Heart right ventricle (tissue), 16 donors: ENCODE measurements at regions not wholly inside any gene's neighbourhood (a gene's known extent, or its start where the extent isn't known, plus 50 kb on each side); places are given as distances from the start of the nearest gene placed in this dataset.

Source experiments
- ATAC-seq, 8 donors: fragments of 200-7000 bp; cut with Tn5 transposase; one replicate each; pipeline ENCODE4 v1.9.1; 2020; ENCODE audit warnings: mild to moderate bottlenecking in 8 of 8, moderate library complexity in 8 of 8, moderate number of reproducible peaks in 1 of 8
- DNase-seq, 2 donors: peaks; one replicate each; pipeline ENCODE4 v3.0.0-alpha.2; 2020
- H3K27ac ChIP-seq, 10 donors: fragments of 200-600 bp; sonication (generic) in 2 of 10; one replicate each; pipeline versions ENCODE4 v1.5.0 to v1.8.0; 2020 to 2022; ENCODE audit warnings: mild to moderate bottlenecking in 3 of 10
- H3K27me3 ChIP-seq, 7 donors: fragments of 200-600 bp; one replicate each; pipeline ENCODE4 v1.8.0; 2021 to 2022; ENCODE audit warnings: mild to moderate bottlenecking in 2 of 7
- H3K36me3 ChIP-seq, 9 donors: fragments of 200-600 bp; sonication (generic) in 1 of 9; one replicate each; pipeline versions ENCODE4 v1.5.0 to v1.8.0; 2020 to 2022; ENCODE audit warnings: mild to moderate bottlenecking in 2 of 9
- H3K4me1 ChIP-seq, 9 donors: fragments of 200-600 bp; sonication (generic) in 1 of 9; one replicate each; pipeline versions ENCODE4 v1.5.0 to v1.8.0; 2020 to 2022; ENCODE audit warnings: mild to moderate bottlenecking in 4 of 9
- H3K4me3 ChIP-seq, 10 donors: fragments of 200-600 bp; sonication (generic) in 2 of 10; one replicate each; pipeline versions ENCODE4 v1.5.0 to v1.8.0; 2020 to 2022; ENCODE audit warnings: mild to moderate bottlenecking in 7 of 10, moderate library complexity in 2 of 10
- H3K9me3 ChIP-seq, 11 donors: fragments of 200-600 bp in 10 of 11; sonication (generic) in 2 of 11; one replicate each; pipeline versions ENCODE4 v1.5.0 to v1.8.0; 2013 to 2022; ENCODE audit warnings: mild to moderate bottlenecking in 2 of 11, control low read depth in 1 of 11, moderate library complexity in 1 of 11
- WGBS, 2 donors: extraction: QIAGEN DNeasy Blood & Tissue Kit; methylation state at CpG; one replicate each; pipeline ENCODE4 v1.1.7; 2013; ENCODE audit warnings: inconsistent platforms in 1 of 2; 5-methylcytosine and 5-hydroxymethylcytosine counted together
- intact Hi-C, 10 donors: fragments of 100-400 bp; cut with DNase I; formaldehyde crosslinking; loops; one replicate each; pipeline versions ENCODE4 v1.11.1 to v1.14.2; 2022
- TF ChIP-seq, protein P1 (sequence below), 9 donors: fragments of 200-600 bp; sonication (generic) in 2 of 9; IDR thresholded peaks; one replicate each; pipeline versions ENCODE4 v1.5.0 to v1.8.0; 2021 to 2022; ENCODE audit warnings: antibody characterized with exemption in 9 of 9, mild to moderate bottlenecking in 5 of 9, moderate library complexity in 1 of 9
- donor health status: Arrhythmogenic right ventricular cardiomyopathy.
- donor health status: ischemic (EF 13 %, LVEDD 7.1; RV severe dilation, severe dysfunction).
- donor health status: healthy with polysubstance abuse.
- donor health status: DM: no; HTN: yes; CAD: no.
- donor health status: DM: no; HTN: no; CAD: no.
- donor health status: ischemic (EF 25% LVEDD 6.9; RV normal size, moderate dysfunction).
- donor health status: ischemic (EF 25% LVEDD 5.7; RV mildly dilated, moderate dysfunction).
- donor health status: healthy.
- donor health status: DM: yes; HTN: yes; CAD: no.
- donor health status: Ischemic cardiomyopathy.
- donor health status: ischemic (EF 35%, LVEDD 5.7; RV mildly dilated, moderate dysfunction).
- donor health status: nonischemic (EF 11% LVEDD 7.7; RV severe dilation, severe dysfunction).
- donor health status: DM: yes; HTN: yes; CAD: no.
- donor health status: PGD.
- donor health status: ischemic (EF 29% LVEDD 5.4; RV normal size, mild dysfunction).
- donor health status: nonischemic (EF 23%, LVEDD 6.1; RV moderate dilation, normal function).

GRCh38 chr2:22494156-22494555 lies 890.8 kb upstream of the KLHL29 start:
- H3K4me1 ChIP-seq = peaks cover 0 to 6% (median 0%) of the 10 kb centered on the region in 9 donors
- H3K27me3 ChIP-seq = no peaks in the 10 kb centered on the region
- H3K27ac ChIP-seq = no peak overlapping the region
- intact Hi-C loops = no loop called here
- peaks cover 0 to 11% (median 0%) of the 10 kb centered on the region in 11 donors for H3K9me3 ChIP-seq
- DNase-seq = no peak
- TF ChIP-seq, protein P1, sequence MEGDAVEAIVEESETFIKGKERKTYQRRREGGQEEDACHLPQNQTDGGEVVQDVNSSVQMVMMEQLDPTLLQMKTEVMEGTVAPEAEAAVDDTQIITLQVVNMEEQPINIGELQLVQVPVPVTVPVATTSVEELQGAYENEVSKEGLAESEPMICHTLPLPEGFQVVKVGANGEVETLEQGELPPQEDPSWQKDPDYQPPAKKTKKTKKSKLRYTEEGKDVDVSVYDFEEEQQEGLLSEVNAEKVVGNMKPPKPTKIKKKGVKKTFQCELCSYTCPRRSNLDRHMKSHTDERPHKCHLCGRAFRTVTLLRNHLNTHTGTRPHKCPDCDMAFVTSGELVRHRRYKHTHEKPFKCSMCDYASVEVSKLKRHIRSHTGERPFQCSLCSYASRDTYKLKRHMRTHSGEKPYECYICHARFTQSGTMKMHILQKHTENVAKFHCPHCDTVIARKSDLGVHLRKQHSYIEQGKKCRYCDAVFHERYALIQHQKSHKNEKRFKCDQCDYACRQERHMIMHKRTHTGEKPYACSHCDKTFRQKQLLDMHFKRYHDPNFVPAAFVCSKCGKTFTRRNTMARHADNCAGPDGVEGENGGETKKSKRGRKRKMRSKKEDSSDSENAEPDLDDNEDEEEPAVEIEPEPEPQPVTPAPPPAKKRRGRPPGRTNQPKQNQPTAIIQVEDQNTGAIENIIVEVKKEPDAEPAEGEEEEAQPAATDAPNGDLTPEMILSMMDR (IDR thresholded peaks at IDR 0.05) = no peak
- no peak overlapping the region for H3K4me3 ChIP-seq
- no peaks in the 10 kb centered on the region for H3K36me3 ChIP-seq
- WGBS, 2 donors = 54 to 70% methylated on average over 3 of the region's 3 CpGs
- no peak for ATAC-seq

DNA sequence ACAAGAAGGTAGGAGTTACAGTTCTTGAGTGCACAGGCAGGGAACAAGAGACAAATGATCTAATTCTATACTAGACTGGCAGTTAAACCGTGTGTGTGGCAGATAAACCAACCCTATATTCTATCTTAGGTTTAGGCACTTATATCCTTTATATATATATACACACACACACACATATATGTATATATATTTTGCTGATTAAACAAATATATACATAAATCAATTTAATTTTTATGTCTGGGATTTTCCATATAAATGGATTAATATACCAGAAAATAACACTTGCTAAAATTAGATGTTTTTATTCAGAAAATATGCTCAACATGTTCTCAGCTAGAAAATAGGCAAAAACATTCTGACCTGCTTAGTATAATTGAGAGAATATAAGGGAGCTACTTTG lies 887.9 kb upstream of the KLHL29 start:
- no peak for ATAC-seq
- peaks cover 0 to 19% (median 0%) of the 10 kb centered on the region in 9 donors for H3K4me1 ChIP-seq
- no peak overlapping the region for H3K27ac ChIP-seq
- WGBS, 2 donors = 66 to 84% methylated on average over 1 of the region's 1 CpG
- TF ChIP-seq, protein P1 (IDR thresholded peaks at IDR 0.05) = no peak
- intact Hi-C loops = no loop called here
- no peaks in the 10 kb centered on the region for H3K36me3 ChIP-seq
- H3K4me3 ChIP-seq = no peak overlapping the region
- DNase-seq = no peak
- H3K27me3 ChIP-seq = no peaks in the 10 kb centered on the region
- H3K9me3 ChIP-seq = peaks cover 0 to 11% (median 0%) of the 10 kb centered on the region in 11 donors

DNA sequence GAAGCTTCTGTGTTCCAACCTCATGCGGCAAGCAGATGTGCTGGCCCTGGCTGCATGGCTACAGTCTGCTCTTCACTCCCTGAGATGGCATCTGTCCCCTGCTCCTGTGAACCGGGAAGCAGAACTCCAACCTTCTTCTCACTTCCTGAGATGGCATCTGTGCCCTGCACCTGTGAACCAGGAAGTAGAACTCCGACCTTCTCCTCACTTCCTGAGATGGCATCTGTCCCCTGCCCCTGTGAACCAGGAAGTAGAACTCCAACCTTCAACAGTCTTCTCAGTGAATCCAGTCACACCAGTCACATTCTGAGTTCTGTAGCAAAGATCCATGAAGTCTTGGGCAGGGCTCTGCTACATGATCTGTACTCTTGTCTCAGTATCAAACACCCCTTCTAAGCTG lies 887.2 kb upstream of the KLHL29 start:
- Histone ChIP-seq H3K27ac (no peak overlapping the region), H3K4me1 (peaks cover 0 to 19% (median 0%) of the 10 kb centered on the region in 9 donors), H3K4me3 (no peak overlapping the region), H3K27me3 (no peaks in the 10 kb centered on the region), H3K9me3 (peaks cover 0 to 11% (median 0%) of the 10 kb centered on the region in 11 donors), H3K36me3 (no peaks in the 10 kb centered on the region)
- DNase-seq (no peak), ATAC-seq (no peak)
- WGBS, 2 donors = 78 to 88% methylated on average over 3 of the region's 3 CpGs
- TF ChIP-seq, protein P1 (IDR thresholded peaks at IDR 0.05) = no peak
- intact Hi-C loops = no loop called here

DNA sequence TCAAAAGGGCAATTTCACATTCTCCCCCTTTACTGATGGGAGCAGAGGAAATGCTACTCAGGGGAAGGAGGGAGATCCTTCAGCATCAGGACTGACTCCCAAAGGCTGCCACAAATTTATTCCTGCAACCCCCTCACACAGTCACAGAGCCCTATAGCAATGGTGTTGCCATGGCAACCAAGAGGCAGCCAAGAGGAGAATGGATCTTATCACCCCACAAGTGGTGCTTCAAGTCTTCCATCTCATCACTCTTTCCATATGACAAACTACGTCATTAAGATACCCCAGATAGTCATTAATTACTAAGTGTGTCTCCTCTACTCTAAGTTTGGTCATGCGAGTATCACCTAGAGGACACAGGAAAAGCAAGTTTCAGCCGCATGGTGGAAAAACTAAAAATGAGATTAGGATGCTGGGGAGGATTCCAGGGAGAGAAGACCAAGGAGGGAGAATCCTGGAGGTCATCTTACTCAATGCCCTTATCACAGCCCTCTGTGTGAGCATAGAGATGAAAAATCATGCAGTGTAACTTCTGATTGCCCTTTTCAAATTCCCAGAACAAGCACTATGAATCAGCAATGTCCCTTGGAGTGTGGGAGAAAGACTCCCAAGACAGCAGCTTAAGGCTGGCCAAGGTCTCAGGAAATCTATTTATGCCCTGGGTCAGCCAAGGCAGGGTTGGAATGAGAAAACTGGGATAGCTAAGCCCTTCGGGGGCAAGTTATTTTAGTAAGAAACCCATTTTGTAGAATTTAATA lies 885.7 kb upstream of the KLHL29 start:
- ATAC-seq (peak; percentile 84 to 96 (median 90)), DNase-seq (peak in 1 of 2 donors; percentile 38)
- Histone ChIP-seq H3K9me3 (peaks cover 0 to 11% (median 0%) of the 10 kb centered on the region in 11 donors), H3K27me3 (no peaks in the 10 kb centered on the region), H3K27ac (peak overlapping the region in 4 of 10 donors; percentile 15 to 84 (median 38)), H3K36me3 (no peaks in the 10 kb centered on the region), H3K4me1 (peaks cover 0 to 19% (median 0%) of the 10 kb centered on the region in 9 donors), H3K4me3 (no peak overlapping the region)
- intact Hi-C loops = no loop called here
- 52 to 54% methylated on average over 4 of the region's 4 CpGs for WGBS, 2 donors
- TF ChIP-seq, protein P1 (IDR thresholded peaks at IDR 0.05) = no peak
